ENCODE measurements at regions not wholly inside any gene's neighbourhood (a gene's known extent, or its start where the extent isn't known, plus 50 kb on each side); places are given as distances from the start of the nearest gene placed in this dataset.

DNA sequence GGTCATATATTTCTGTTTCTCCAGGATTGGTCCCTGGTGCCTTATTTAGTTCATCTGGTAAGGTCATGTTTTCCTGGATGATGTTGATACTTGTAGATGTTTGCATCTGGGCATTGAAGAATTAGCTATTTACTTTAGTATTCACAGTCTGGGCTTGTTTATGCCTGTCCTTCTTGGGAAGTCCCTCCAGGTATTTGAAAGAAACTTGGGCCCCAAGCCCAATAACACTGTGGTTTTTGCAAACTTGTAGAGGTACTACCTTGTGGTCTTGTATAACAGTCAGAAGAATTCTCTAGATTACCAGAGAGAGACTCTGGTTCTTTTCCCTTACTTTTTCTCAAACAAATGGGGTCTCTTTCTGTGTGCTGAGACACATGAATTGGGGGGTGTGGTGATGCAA, 251.4 kb upstream of the B3GALT2 start:
- no peak for TF ChIP-seq GATA2 (IDR thresholded peaks at IDR 0.05; ENCODE audit: low read depth, low read length)
- TF ChIP-seq GATA3 (IDR thresholded peaks at IDR 0.05; ENCODE audit: low read depth, low read length) = no peak
